Limb (tissue), 2 donors: ENCODE measurements at regions not wholly inside any gene's neighbourhood (a gene's known extent, or its start where the extent isn't known, plus 50 kb on each side); places are given as distances from the start of the nearest gene placed in this dataset.
"Not testable (repeated sequence)": the region's sequence is repeated elsewhere in the genome, so short reads cannot be mapped to it uniquely, and the experiment has no call there.

ENCODE experiments used
- DNase-seq, 2 donors: peaks; one replicate each; pipeline ENCODE4 v3.0.0-alpha.2; 2016; ENCODE audit errors: extremely low spot score in 2 of 2

- DNase-seq = no peak
Measured at GRCh38 chr18:51448949-51449348, 251.5 kb upstream of the MEX3C start.

- DNase-seq = no peak
Measured at GRCh38 chr18:51453594-51453993, 256.1 kb upstream of the MEX3C start.

GRCh38 chr18:51458861-51459260 is 261.4 kb upstream of the MEX3C start:
- DNase-seq = no peak

- no peak for DNase-seq
Measured at GRCh38 chr18:51461956-51462355, 264.5 kb upstream of the MEX3C start.

GRCh38 chr18:51463483-51464136 is 266.1 kb upstream of the MEX3C start:
- no peak for DNase-seq

GRCh38 chr18:51478908-51479307 is 281.4 kb upstream of the MEX3C start:
- no peak for DNase-seq

- no peak for DNase-seq
Measured at GRCh38 chr18:51479736-51480135, 282.3 kb upstream of the MEX3C start.

GRCh38 chr18:51480407-51481261 is 283.2 kb upstream of the MEX3C start:
- no peak for DNase-seq

GRCh38 chr18:51486735-51487366 is 289.4 kb upstream of the MEX3C start:
- DNase-seq = no peak

GRCh38 chr18:51490417-51490816 is 292.9 kb upstream of the MEX3C start:
- no peak for DNase-seq

- DNase-seq = no peak
Measured at GRCh38 chr18:51490860-51491259, 293.4 kb upstream of the MEX3C start.

- DNase-seq = no peak
Measured at GRCh38 chr18:51491678-51492372, 294.3 kb upstream of the MEX3C start.

GRCh38 chr18:51498085-51498855 is 300.8 kb upstream of the MEX3C start:
- DNase-seq = no peak

- DNase-seq = no peak
Measured at GRCh38 chr18:51503351-51503750, 305.9 kb upstream of the MEX3C start.

GRCh38 chr18:51506811-51507210 is 309.3 kb upstream of the MEX3C start:
- DNase-seq = no peak

- DNase-seq = not testable (repeated sequence)
Measured at GRCh38 chr18:51508410-51508809, 310.9 kb upstream of the MEX3C start.

- no peak for DNase-seq
Measured at GRCh38 chr18:51510020-51510419, 312.5 kb upstream of the MEX3C start.

GRCh38 chr18:51513517-51513916 is 316.0 kb upstream of the MEX3C start:
- DNase-seq = no peak

- no peak for DNase-seq
Measured at GRCh38 chr18:51514128-51514527, 316.6 kb upstream of the MEX3C start.

GRCh38 chr18:51516478-51517038 is 319.1 kb upstream of the MEX3C start:
- no peak for DNase-seq

GRCh38 chr18:51519571-51519970 is 322.1 kb upstream of the MEX3C start:
- DNase-seq = no peak
